HL-60 (cell line): ENCODE measurements at regions not wholly inside any gene's neighbourhood (a gene's known extent, or its start where the extent isn't known, plus 50 kb on each side); places are given as distances from the start of the nearest gene placed in this dataset.

Experiments used
- DNase-seq, 2 experiments: peaks; one replicate each; pipeline ENCODE4 v3.0.0-alpha.2; 2010 to 2020; ENCODE audit warnings: low read depth in 1 of 2, low spot score in 1 of 2
- H3K27ac ChIP-seq: fragments of 250-450 bp; sonication (Bioruptor Pico); replicated peaks from 2 replicates; pipeline ENCODE4 v1.5.1; 2020; ENCODE audit warnings: mild to moderate bottlenecking, moderate library complexity
- H3K27me3 ChIP-seq: fragments of 250-450 bp; sonication (Bioruptor Pico); 2 replicates; pipeline ENCODE4 v1.5.1; 2021; ENCODE audit warnings: mild to moderate bottlenecking, moderate library complexity; ENCODE audit not compliant: insufficient read depth, poor library complexity, severe bottlenecking
- H3K4me3 ChIP-seq: replicated peaks from 2 replicates; pipeline ENCODE4 v1.5.1; 2011; ENCODE audit warnings: mild to moderate bottlenecking, control low read depth, low read length; ENCODE audit not compliant: insufficient read depth
- GABPA ChIP-seq: IDR thresholded peaks from 2 replicates; pipeline ENCODE4 v1.6.1; 2012; ENCODE audit warnings: low read depth
- POLR2AphosphoS5 ChIP-seq: IDR thresholded peaks from 2 replicates; pipeline ENCODE4 v1.6.1; 2012; ENCODE audit warnings: low read depth
- SPI1 ChIP-seq: IDR thresholded peaks from 2 replicates; pipeline ENCODE4 v1.6.1; 2012; ENCODE audit warnings: low read depth, mild to moderate bottlenecking, borderline replicate concordance
- TF ChIP-seq, protein P1 (sequence below): IDR thresholded peaks from one replicate; pipeline ENCODE4 v1.5.1; 2011; ENCODE audit warnings: low read length, control low read depth, inconsistent platforms; ENCODE audit not compliant: insufficient read depth
- TF ChIP-seq, protein P2 (sequence below): IDR thresholded peaks from 2 replicates; pipeline ENCODE4 v1.6.1; 2012; ENCODE audit warnings: low read depth; ENCODE audit not compliant: insufficient replicate concordance

DNA sequence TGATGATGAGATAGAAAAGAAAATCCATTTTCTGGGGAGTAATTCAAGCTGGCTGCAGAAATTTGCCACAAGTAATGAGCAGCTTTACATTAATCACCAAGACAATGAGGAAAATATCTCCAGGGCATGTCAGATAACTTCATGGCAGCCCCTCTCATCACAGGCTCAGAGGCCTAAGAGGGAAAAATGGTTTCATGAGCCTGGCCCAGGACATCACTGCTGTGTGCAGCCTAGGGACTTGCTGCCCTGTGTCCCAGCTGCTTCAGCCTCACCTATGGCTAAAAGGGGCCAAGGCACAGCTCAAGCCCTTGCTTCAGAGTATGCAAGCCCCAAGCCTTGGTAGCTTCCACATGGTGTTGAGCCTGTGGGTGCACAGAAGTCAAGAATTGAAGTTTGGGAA is 161.7 kb downstream of the OPA1 start:
- H3K27me3 ChIP-seq, result no peaks in the 10 kb centered on the region
- no peak overlapping the region for H3K4me3 ChIP-seq
- DNase-seq, result no peak
- TF ChIP-seq GABPA (no peak), POLR2AphosphoS5 (no peak)
- TF ChIP-seq, protein P1, sequence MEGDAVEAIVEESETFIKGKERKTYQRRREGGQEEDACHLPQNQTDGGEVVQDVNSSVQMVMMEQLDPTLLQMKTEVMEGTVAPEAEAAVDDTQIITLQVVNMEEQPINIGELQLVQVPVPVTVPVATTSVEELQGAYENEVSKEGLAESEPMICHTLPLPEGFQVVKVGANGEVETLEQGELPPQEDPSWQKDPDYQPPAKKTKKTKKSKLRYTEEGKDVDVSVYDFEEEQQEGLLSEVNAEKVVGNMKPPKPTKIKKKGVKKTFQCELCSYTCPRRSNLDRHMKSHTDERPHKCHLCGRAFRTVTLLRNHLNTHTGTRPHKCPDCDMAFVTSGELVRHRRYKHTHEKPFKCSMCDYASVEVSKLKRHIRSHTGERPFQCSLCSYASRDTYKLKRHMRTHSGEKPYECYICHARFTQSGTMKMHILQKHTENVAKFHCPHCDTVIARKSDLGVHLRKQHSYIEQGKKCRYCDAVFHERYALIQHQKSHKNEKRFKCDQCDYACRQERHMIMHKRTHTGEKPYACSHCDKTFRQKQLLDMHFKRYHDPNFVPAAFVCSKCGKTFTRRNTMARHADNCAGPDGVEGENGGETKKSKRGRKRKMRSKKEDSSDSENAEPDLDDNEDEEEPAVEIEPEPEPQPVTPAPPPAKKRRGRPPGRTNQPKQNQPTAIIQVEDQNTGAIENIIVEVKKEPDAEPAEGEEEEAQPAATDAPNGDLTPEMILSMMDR, result no peak
- H3K27ac ChIP-seq, result no peak overlapping the region

DNA sequence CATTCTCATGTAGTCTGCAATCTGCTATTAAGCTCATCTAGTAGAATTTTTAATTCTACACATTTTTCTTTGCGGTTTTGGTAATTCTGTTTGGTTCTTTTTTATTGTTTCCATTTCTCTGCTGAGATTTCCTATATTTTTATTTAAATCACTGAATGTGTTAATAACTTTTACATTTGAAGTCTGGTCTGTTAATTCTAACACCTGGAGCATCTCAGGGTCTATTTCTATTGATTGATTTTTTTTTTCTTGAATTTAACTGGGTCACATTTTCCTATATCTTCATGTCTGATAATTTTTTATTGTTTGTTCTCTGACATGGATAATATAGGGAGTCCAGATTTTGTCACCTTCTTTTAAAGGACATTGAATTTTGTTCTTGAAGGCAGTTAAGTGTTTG is 163.5 kb downstream of the OPA1 start:
- Histone ChIP-seq H3K27me3 (no peaks in the 10 kb centered on the region), H3K27ac (no peak overlapping the region), H3K4me3 (no peak overlapping the region)
- TF ChIP-seq, protein P1, result no peak
- no peak for TF ChIP-seq GABPA
- TF ChIP-seq, protein P2, sequence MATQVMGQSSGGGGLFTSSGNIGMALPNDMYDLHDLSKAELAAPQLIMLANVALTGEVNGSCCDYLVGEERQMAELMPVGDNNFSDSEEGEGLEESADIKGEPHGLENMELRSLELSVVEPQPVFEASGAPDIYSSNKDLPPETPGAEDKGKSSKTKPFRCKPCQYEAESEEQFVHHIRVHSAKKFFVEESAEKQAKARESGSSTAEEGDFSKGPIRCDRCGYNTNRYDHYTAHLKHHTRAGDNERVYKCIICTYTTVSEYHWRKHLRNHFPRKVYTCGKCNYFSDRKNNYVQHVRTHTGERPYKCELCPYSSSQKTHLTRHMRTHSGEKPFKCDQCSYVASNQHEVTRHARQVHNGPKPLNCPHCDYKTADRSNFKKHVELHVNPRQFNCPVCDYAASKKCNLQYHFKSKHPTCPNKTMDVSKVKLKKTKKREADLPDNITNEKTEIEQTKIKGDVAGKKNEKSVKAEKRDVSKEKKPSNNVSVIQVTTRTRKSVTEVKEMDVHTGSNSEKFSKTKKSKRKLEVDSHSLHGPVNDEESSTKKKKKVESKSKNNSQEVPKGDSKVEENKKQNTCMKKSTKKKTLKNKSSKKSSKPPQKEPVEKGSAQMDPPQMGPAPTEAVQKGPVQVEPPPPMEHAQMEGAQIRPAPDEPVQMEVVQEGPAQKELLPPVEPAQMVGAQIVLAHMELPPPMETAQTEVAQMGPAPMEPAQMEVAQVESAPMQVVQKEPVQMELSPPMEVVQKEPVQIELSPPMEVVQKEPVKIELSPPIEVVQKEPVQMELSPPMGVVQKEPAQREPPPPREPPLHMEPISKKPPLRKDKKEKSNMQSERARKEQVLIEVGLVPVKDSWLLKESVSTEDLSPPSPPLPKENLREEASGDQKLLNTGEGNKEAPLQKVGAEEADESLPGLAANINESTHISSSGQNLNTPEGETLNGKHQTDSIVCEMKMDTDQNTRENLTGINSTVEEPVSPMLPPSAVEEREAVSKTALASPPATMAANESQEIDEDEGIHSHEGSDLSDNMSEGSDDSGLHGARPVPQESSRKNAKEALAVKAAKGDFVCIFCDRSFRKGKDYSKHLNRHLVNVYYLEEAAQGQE, result no peak
- DNase-seq, result no peak

DNA sequence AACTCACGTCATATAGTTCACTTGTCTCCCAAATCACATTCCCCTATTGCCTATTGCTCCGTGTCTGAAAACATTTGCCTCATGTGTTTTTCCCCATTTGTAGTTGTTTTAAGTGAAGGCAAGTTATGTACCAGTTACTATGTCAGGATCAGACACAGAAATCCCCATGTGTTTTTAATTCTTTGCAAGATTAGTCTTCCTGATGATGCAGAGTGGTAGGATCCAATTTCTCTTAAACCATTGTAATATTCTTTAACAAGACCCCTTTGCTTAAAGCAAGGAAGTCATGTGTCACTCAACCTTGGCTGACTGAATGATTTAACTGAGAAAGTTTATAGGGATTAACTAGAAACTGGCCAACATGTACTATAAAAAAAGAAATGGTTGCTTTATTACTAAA is 164.4 kb downstream of the OPA1 start:
- TF ChIP-seq GABPA, result no peak
- TF ChIP-seq, protein P2, result no peak
- no peak for TF ChIP-seq SPI1
- DNase-seq, result no peak

DNA sequence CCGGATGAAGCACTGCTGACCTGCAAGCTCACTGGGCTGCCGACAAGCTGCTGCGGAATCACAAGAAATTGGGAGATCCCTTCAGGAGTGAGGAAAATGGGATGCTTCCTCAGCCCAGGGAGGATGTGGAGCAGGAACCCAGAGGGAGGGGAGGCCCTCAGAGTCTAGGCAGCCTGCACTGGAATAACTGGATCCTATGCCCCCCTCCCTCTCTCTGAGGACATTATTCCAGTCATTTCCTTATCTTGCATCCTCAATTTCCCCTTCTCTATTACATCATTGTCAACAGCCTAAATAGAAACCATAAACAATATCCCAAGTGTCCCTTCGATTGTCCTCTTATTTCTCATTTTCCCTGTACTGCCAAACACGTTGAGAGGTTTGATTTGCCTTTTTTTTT is 169.0 kb downstream of the OPA1 start:
- TF ChIP-seq GABPA (no peak), SPI1 (no peak), POLR2AphosphoS5 (no peak)
- TF ChIP-seq, protein P2, result no peak
- TF ChIP-seq, protein P1, result no peak
- no peak for DNase-seq
- no peak overlapping the region for H3K4me3 ChIP-seq
- H3K27me3 ChIP-seq, result no peaks in the 10 kb centered on the region
- no peak overlapping the region for H3K27ac ChIP-seq

More for the DNA sequence above, 164.4 kb downstream of the OPA1 start:
- Histone ChIP-seq H3K27me3 (no peaks in the 10 kb centered on the region), H3K27ac (no peak overlapping the region), H3K4me3 (no peak overlapping the region)
